Endothelial cell (in vitro differentiated cells): ENCODE measurements at regions not wholly inside any gene's neighbourhood (a gene's known extent, or its start where the extent isn't known, plus 50 kb on each side); places are given as distances from the start of the nearest gene placed in this dataset.

Source experiments
- DNase-seq: peaks from one replicate; pipeline ENCODE4 v3.0.0; 2021; ENCODE audit warnings: low spot score
- H3K27ac Mint-ChIP-seq: one replicate; pipeline ENCODE4 v1.8.0; 2021; ENCODE audit warnings: mixed read lengths, inconsistent platforms; ENCODE audit not compliant: unreplicated experiment
- H3K27me3 Mint-ChIP-seq: one replicate; pipeline ENCODE4 v1.8.0; 2021; ENCODE audit warnings: mild to moderate bottlenecking, moderate library complexity, mixed read lengths, inconsistent platforms; ENCODE audit not compliant: unreplicated experiment
- H3K36me3 Mint-ChIP-seq: one replicate; pipeline ENCODE4 v1.8.0; 2021; ENCODE audit warnings: mild to moderate bottlenecking, low read depth, mixed read lengths, inconsistent platforms; ENCODE audit not compliant: unreplicated experiment
- H3K4me1 Mint-ChIP-seq: one replicate; pipeline ENCODE4 v1.8.0; 2021; ENCODE audit warnings: mild to moderate bottlenecking, mixed read lengths, inconsistent platforms; ENCODE audit not compliant: unreplicated experiment
- H3K4me3 Mint-ChIP-seq: one replicate; pipeline ENCODE4 v1.8.0; 2021; ENCODE audit warnings: mild to moderate bottlenecking, mixed read lengths, inconsistent platforms; ENCODE audit not compliant: unreplicated experiment
- H3K9me3 Mint-ChIP-seq: one replicate; pipeline ENCODE4 v1.8.0; 2021; ENCODE audit warnings: mixed read lengths, inconsistent platforms; ENCODE audit not compliant: unreplicated experiment
- TF ChIP-seq, protein P1 (sequence below): fragments of 200-600 bp; sonication (generic); IDR thresholded peaks from one replicate; pipeline ENCODE4 v1.5.0; 2021; ENCODE audit warnings: antibody characterized with exemption; ENCODE audit not compliant: unreplicated experiment

- no peaks in the 10 kb centered on the region for H3K36me3 Mint-ChIP-seq
- H3K9me3 Mint-ChIP-seq, result no peaks in the 10 kb centered on the region
- no peak overlapping the region for H3K4me3 Mint-ChIP-seq
- no peak overlapping the region for H3K27ac Mint-ChIP-seq
- H3K4me1 Mint-ChIP-seq, result no peaks in the 10 kb centered on the region
- no peak for DNase-seq
- TF ChIP-seq, protein P1, sequence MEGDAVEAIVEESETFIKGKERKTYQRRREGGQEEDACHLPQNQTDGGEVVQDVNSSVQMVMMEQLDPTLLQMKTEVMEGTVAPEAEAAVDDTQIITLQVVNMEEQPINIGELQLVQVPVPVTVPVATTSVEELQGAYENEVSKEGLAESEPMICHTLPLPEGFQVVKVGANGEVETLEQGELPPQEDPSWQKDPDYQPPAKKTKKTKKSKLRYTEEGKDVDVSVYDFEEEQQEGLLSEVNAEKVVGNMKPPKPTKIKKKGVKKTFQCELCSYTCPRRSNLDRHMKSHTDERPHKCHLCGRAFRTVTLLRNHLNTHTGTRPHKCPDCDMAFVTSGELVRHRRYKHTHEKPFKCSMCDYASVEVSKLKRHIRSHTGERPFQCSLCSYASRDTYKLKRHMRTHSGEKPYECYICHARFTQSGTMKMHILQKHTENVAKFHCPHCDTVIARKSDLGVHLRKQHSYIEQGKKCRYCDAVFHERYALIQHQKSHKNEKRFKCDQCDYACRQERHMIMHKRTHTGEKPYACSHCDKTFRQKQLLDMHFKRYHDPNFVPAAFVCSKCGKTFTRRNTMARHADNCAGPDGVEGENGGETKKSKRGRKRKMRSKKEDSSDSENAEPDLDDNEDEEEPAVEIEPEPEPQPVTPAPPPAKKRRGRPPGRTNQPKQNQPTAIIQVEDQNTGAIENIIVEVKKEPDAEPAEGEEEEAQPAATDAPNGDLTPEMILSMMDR, result no peak
- H3K27me3 Mint-ChIP-seq, result peaks cover 2% of the 10 kb centered on the region
Measured at GRCh38 chr13:52932649-52933048, 84.2 kb upstream of the PCDH8 start.

DNA sequence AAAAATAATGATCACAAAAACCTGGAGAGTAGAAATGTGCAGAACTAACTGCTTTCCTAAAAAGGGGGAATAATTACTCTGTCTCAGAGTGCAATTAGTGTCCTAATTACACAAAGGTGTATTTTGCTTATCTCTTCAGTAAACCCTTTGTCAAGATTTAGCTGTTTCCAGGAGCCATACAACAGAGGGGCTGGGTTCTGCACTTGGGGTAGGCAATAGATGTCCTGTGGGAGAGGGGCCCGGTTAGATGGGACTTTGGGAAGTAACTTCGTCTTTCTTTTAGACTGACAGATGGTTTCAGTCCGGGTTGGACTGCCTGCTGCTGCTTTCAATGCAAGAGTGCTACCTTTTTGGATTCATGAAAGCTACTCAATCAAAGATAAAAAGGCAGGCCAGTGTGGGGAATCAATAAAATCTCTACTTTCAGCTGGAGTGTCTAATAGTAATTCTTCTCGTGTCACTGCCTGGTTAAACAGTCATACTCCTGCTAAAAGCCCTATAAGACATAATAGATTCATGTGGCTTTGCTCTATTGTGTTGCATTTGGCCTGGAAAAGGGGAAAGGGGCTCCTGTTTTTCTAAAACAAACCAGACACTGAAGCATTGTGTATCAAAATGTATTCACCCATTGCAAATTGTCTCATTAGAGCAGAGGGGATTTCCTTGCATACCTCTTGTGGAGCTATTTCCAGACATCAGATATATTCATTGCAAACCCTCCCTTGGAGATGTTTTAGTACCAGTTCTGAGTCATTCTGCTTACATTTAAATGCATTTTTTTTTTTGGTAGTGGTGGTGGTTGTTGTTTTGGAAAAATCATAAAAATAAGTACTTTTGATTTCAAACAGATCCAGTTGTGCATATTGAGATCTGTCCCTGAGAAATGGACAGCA is 83.3 kb upstream of the PCDH8 start:
- H3K27me3 Mint-ChIP-seq, result peaks cover 2% of the 10 kb centered on the region

DNA sequence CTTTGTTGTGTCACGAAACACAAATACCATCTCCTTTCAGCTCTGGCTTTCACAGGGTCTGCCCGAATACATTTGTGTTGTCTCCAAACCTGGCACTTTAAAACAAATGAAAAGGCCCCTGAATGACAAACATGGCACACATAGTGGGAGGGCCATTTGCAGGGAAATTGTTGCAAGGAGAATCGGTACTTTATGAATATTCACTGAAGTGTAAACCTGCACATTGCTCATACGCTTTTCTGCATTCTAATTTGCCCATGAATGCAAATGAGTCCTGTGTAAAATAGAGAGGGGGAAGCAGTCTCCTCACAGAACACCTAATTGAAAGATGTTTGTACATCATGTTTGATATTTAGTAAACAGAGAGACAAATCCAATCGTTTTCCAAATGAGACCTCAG is 82.7 kb upstream of the PCDH8 start:
- Mint-ChIP-seq H3K36me3 (no peaks in the 10 kb centered on the region), H3K4me1 (no peaks in the 10 kb centered on the region), H3K27ac (no peak overlapping the region), H3K9me3 (no peaks in the 10 kb centered on the region), H3K27me3 (peaks cover 2% of the 10 kb centered on the region), H3K4me3 (no peak overlapping the region)
- TF ChIP-seq, protein P1, result no peak
- no peak for DNase-seq

More for the DNA sequence above, 83.3 kb upstream of the PCDH8 start:
- TF ChIP-seq, protein P1, result no peak
- H3K4me1 Mint-ChIP-seq, result no peaks in the 10 kb centered on the region
- DNase-seq, result no peak
- no peaks in the 10 kb centered on the region for H3K9me3 Mint-ChIP-seq
- H3K36me3 Mint-ChIP-seq, result no peaks in the 10 kb centered on the region
- no peak overlapping the region for H3K4me3 Mint-ChIP-seq
- H3K27ac Mint-ChIP-seq, result no peak overlapping the region

DNA sequence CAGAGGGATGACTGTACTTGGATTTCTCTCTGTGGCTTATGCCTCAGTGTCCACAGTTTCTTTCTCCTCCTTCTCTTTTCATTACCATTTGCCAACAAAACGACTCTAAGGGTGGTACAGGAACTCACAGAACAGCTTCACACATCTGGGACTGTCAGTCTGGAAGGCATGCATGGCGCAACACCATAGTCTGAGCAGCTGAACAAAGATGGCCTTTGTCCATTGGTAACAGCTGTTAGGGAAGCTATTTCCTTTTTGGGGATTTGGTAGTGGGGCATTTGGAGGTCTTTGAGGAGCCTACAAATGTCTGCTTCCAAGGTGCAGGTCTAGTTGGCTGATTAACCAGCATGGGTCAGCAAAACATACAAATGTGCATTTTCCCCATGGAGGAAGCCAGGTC is 81.4 kb upstream of the PCDH8 start:
- Mint-ChIP-seq H3K27me3 (peaks cover 4% of the 10 kb centered on the region), H3K36me3 (no peaks in the 10 kb centered on the region), H3K4me1 (no peaks in the 10 kb centered on the region), H3K27ac (no peak overlapping the region), H3K4me3 (no peak overlapping the region), H3K9me3 (no peaks in the 10 kb centered on the region)
- TF ChIP-seq, protein P1, result no peak
- no peak for DNase-seq

DNA sequence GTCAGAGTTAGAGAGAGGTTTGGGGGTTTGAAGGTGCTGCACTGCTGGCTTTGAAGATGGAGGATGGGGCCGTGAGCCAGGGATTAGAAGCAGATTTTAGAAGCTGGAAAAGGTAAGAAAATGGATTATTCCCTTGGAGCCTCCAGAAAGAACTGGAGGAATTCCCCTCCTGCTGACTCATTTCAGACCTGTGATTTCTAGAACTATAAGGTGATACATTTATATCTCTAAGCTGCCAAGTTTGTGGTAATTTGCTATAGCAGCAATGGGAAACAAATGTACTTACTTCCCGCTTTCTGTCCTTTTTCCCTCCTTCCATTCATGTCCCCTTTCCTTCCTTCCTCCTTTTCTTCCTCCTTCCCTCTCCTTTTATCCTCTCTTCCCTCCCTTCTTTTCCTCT is 78.5 kb upstream of the PCDH8 start:
- DNase-seq, result no peak
- Mint-ChIP-seq H3K27me3 (peaks cover 2% of the 10 kb centered on the region), H3K36me3 (no peaks in the 10 kb centered on the region), H3K9me3 (no peaks in the 10 kb centered on the region), H3K27ac (no peak overlapping the region), H3K4me3 (no peak overlapping the region), H3K4me1 (no peaks in the 10 kb centered on the region)
- TF ChIP-seq, protein P1, result no peak
